HEK293T (cell line): ENCODE measurements at regions not wholly inside any gene's neighbourhood (a gene's known extent, or its start where the extent isn't known, plus 50 kb on each side); places are given as distances from the start of the nearest gene placed in this dataset.
"Not testable (repeated sequence)": the region's sequence is repeated elsewhere in the genome, so short reads cannot be mapped to it uniquely, and the experiment has no call there.

ENCODE experiments used
- BHLHE40 ChIP-seq: fragments of 450-650 bp; IDR thresholded peaks from 2 replicates; pipeline ENCODE4 v1.6.1; 2016; ENCODE audit warnings: mild to moderate bottlenecking, moderate library complexity, borderline replicate concordance
- ELF4 ChIP-seq: fragments of 450-650 bp; IDR thresholded peaks from 2 replicates; pipeline ENCODE4 v1.6.1; 2017; ENCODE audit warnings: antibody characterized with exemption
- FOXM1 ChIP-seq: fragments of 450-650 bp; IDR thresholded peaks from 2 replicates; pipeline ENCODE4 v1.6.1; 2017; ENCODE audit warnings: mild to moderate bottlenecking, borderline replicate concordance
- LEF1 ChIP-seq: fragments of 450-650 bp; IDR thresholded peaks from 2 replicates; pipeline ENCODE4 v1.6.1; 2017; ENCODE audit warnings: mild to moderate bottlenecking, borderline replicate concordance
- NFRKB ChIP-seq: fragments of 450-650 bp; IDR thresholded peaks from 2 replicates; pipeline ENCODE4 v1.6.1; 2016; ENCODE audit warnings: mild to moderate bottlenecking, moderate library complexity
- SUZ12 ChIP-seq: fragments of 450-650 bp; IDR thresholded peaks from 2 replicates; pipeline ENCODE4 v1.6.1; 2016; ENCODE audit warnings: mild to moderate bottlenecking
- ZNF384 ChIP-seq: fragments of 450-650 bp; IDR thresholded peaks from 2 replicates; pipeline ENCODE4 v1.6.1; 2016

GRCh38 chr17:43283606-43284005, 49.8 kb upstream of the RNU2-1 start:
- not testable (repeated sequence) for TF ChIP-seq ELF4, FOXM1, SUZ12, LEF1, ZNF384, BHLHE40, NFRKB
